Motor neuron (in vitro differentiated cells): ENCODE measurements at regions not wholly inside any gene's neighbourhood (a gene's known extent, or its start where the extent isn't known, plus 50 kb on each side); places are given as distances from the start of the nearest gene placed in this dataset.
"Not testable (repeated sequence)": the region's sequence is repeated elsewhere in the genome, so short reads cannot be mapped to it uniquely, and the experiment has no call there.

Source experiments
- ATAC-seq, 8 experiments: fragments of 200-7000 bp; cut with Tn5 transposase; replicated peaks in 6 of 8; 2 replicates each; pipeline ENCODE4 v1.8.0; 2021; ENCODE audit warnings: mild to moderate bottlenecking in 8 of 8, moderate library complexity in 8 of 8
- H3K27ac ChIP-seq, 2 donors: fragments of 250-450 bp; sonication (Bioruptor Pico); 2 replicates each; pipeline ENCODE4 v1.9.0; 2021; ENCODE audit warnings: antibody characterized with exemption in 2 of 2, mild to moderate bottlenecking in 2 of 2, moderate library complexity in 1 of 2
- H3K4me1 ChIP-seq, 2 donors: fragments of 250-450 bp; sonication (Bioruptor Pico); replicated peaks in 1 of 2; 2 replicates each; pipeline ENCODE4 v1.6.1; 2021; ENCODE audit warnings: antibody characterized with exemption in 2 of 2, mild to moderate bottlenecking in 2 of 2, moderate library complexity in 1 of 2
- H3K4me3 ChIP-seq, 5 donors: fragments of 250-450 bp; sonication (Bioruptor Pico); 2 replicates each; pipeline ENCODE4 v1.9.0; 2021; ENCODE audit warnings: antibody characterized with exemption in 5 of 5, mild to moderate bottlenecking in 5 of 5, moderate library complexity in 4 of 5
- WGBS, 10 experiments: fragments of 450-650 bp; shearing (Covaris generic); methylation state at CpG; one replicate each; pipeline ENCODE4 v1.0.0; 2022; 5-methylcytosine and 5-hydroxymethylcytosine counted together
- in situ Hi-C, 9 experiments: fragments of 400-800 bp; cut with MboI; loops; one replicate each; pipeline ENCODE4 v1.15.0; 2021; ENCODE audit warnings: low sequenced_read_pairs in 9 of 9, low pct_unique_long_range_greater_than_20kb in 2 of 9; ENCODE audit not compliant: unreplicated experiment in 9 of 9

- ATAC-seq, in situ Hi-C loops, H3K4me3 ChIP-seq, H3K4me1 ChIP-seq, H3K27ac ChIP-seq: not testable (repeated sequence)
- WGBS, 10 experiments, result 10 to 100% (median 92%) methylated on average over 1 to 3 of the region's 11 CpGs; no CpG with 5 or more reads in 3 of the 10 experiments
Measured at GRCh38 chr5:68865192-68865591, 228.6 kb upstream of the SLC30A5 start.

- 34 to 80% (median 73%) methylated on average over 1 to 6 of the region's 6 CpGs; no CpG with 5 or more reads in 3 of the 10 experiments for WGBS, 10 experiments
- peak in 5 of 8 experiments; percentile 81 to 89 (median 83) for ATAC-seq
- Histone ChIP-seq H3K4me1 (peaks cover 7 to 23% of the 10 kb centered on the region in 2 donors), H3K4me3 (no peak overlapping the region), H3K27ac (peak overlapping the region; percentile 65 to 87)
- in situ Hi-C loops, result no loop called here
Measured at GRCh38 chr5:68872088-68872839, 221.6 kb upstream of the SLC30A5 start.

GRCh38 chr5:68873198-68873597 lies 220.6 kb upstream of the SLC30A5 start:
- H3K4me3 ChIP-seq, result no peak overlapping the region
- WGBS, 10 experiments, result 57 to 100% (median 67%) methylated on average over 1 to 4 of the region's 4 CpGs; no CpG with 5 or more reads in 3 of the 10 experiments
- in situ Hi-C loops, result no loop called here
- peak in 5 of 8 experiments; percentile 76 to 86 (median 84) for ATAC-seq
- H3K27ac ChIP-seq, result peak overlapping the region in 1 of 2 donors; percentile 87
- peaks cover 7 to 23% of the 10 kb centered on the region in 2 donors for H3K4me1 ChIP-seq

GRCh38 chr5:68875351-68875750 lies 218.5 kb upstream of the SLC30A5 start:
- H3K27ac ChIP-seq, result no peak overlapping the region

GRCh38 chr5:68883436-68883835 lies 210.4 kb upstream of the SLC30A5 start:
- Histone ChIP-seq H3K27ac (no peak overlapping the region), H3K4me3 (no peak overlapping the region), H3K4me1 (peaks cover 0 to 23% of the 10 kb centered on the region in 2 donors)
- WGBS, 10 experiments, result 53 to 100% (median 86%) methylated on average over 1 to 8 of the region's 8 CpGs; no CpG with 5 or more reads in 6 of the 10 experiments
- no peak for ATAC-seq
- in situ Hi-C loops, result no loop called here

More at GRCh38 chr5:68875351-68875750, 218.5 kb upstream of the SLC30A5 start:
- ATAC-seq, result no peak
- in situ Hi-C loops, result no loop called here
- peaks cover 7 to 26% of the 10 kb centered on the region in 2 donors for H3K4me1 ChIP-seq
- 17 to 100% (median 83%) methylated on average over 1 to 3 of the region's 3 CpGs; no CpG with 5 or more reads in 1 of the 10 experiments for WGBS, 10 experiments
- H3K4me3 ChIP-seq, result no peak overlapping the region

- WGBS, 10 experiments, result 0 to 91% (median 65%) methylated on average over 1 to 4 of the region's 4 CpGs
- in situ Hi-C loops, result no loop called here
Measured at GRCh38 chr5:68884144-68884754, 209.6 kb upstream of the SLC30A5 start.

GRCh38 chr5:68884883-68885282 lies 208.9 kb upstream of the SLC30A5 start:
- H3K4me1 ChIP-seq, result peaks cover 0 to 23% of the 10 kb centered on the region in 2 donors
- in situ Hi-C loops, result no loop called here
- H3K4me3 ChIP-seq, result no peak overlapping the region
- no peak overlapping the region for H3K27ac ChIP-seq
- ATAC-seq, result peak in 1 of 8 experiments; percentile 49

More at GRCh38 chr5:68884144-68884754, 209.6 kb upstream of the SLC30A5 start:
- Histone ChIP-seq H3K4me1 (peaks cover 0 to 23% of the 10 kb centered on the region in 2 donors), H3K4me3 (no peak overlapping the region), H3K27ac (no peak overlapping the region)
- peak in 3 of 8 experiments; percentile 20 to 48 (median 21) for ATAC-seq

GRCh38 chr5:68886814-68887213 lies 207.0 kb upstream of the SLC30A5 start:
- H3K4me1 ChIP-seq, result peaks cover 0 to 12% of the 10 kb centered on the region in 2 donors
- H3K4me3 ChIP-seq, result no peak overlapping the region
- H3K27ac ChIP-seq, result no peak overlapping the region
- in situ Hi-C loops, result no loop called here
- 80 to 100% (median 94%) methylated on average over 1 to 4 of the region's 4 CpGs; no CpG with 5 or more reads in 3 of the 10 experiments for WGBS, 10 experiments
- ATAC-seq, result no peak

- no peak for ATAC-seq
- Histone ChIP-seq H3K4me1 (no peaks in the 10 kb centered on the region), H3K27ac (no peak overlapping the region), H3K4me3 (no peak overlapping the region)
- in situ Hi-C loops, result no loop called here
- WGBS, 10 experiments, result 80 to 90% methylated on average over 2 of the region's 2 CpGs; no CpG with 5 or more reads in 8 of the 10 experiments
Measured at GRCh38 chr5:68891718-68892117, 202.1 kb upstream of the SLC30A5 start.

- Histone ChIP-seq H3K4me3 (no peak overlapping the region), H3K27ac (no peak overlapping the region), H3K4me1 (peaks cover 8 to 10% of the 10 kb centered on the region in 2 donors)
- peak in 3 of 8 experiments; percentile 14 to 55 (median 53) for ATAC-seq
- in situ Hi-C loops, result no loop called here
- WGBS, 10 experiments, result 31 to 100% (median 78%) methylated on average over 1 to 3 of the region's 3 CpGs
Measured at GRCh38 chr5:68894673-68895072, 199.1 kb upstream of the SLC30A5 start.

GRCh38 chr5:68898951-68899471 lies 194.8 kb upstream of the SLC30A5 start:
- H3K4me1 ChIP-seq, result peaks cover 8 to 15% of the 10 kb centered on the region in 2 donors
- ATAC-seq, result peak; percentile 84 to 100 (median 99)
- no peak overlapping the region for H3K4me3 ChIP-seq
- peak overlapping the region in 1 of 2 donors; percentile 52 for H3K27ac ChIP-seq
- 5 to 67% (median 35%) methylated on average over 1 to 4 of the region's 4 CpGs; no CpG with 5 or more reads in 3 of the 10 experiments for whole genome bisulfite sequencing, 10 experiments
- in situ Hi-C loops, result no loop called here

GRCh38 chr5:68911840-68912690 lies 181.7 kb upstream of the SLC30A5 start:
- Histone ChIP-seq H3K4me3 (no peak overlapping the region), H3K27ac (no peak overlapping the region), H3K4me1 (no peaks in the 10 kb centered on the region)
- peak in 2 of 8 experiments; percentile 29 to 36 for ATAC-seq
- WGBS, 10 experiments, result 0 to 100% (median 70%) methylated on average over 1 to 3 of the region's 4 CpGs; no CpG with 5 or more reads in 1 of the 10 experiments
- in situ Hi-C loops, result no loop called here
